Heart right ventricle (tissue), 16 donors: ENCODE measurements at regions not wholly inside any gene's neighbourhood (a gene's known extent, or its start where the extent isn't known, plus 50 kb on each side); places are given as distances from the start of the nearest gene placed in this dataset.
"Not testable (repeated sequence)": the region's sequence is repeated elsewhere in the genome, so short reads cannot be mapped to it uniquely, and the experiment has no call there.

Experiments
- ATAC-seq, 8 donors: fragments of 200-7000 bp; cut with Tn5 transposase; one replicate each; pipeline ENCODE4 v1.9.1; 2020; ENCODE audit warnings: mild to moderate bottlenecking in 8 of 8, moderate library complexity in 8 of 8, moderate number of reproducible peaks in 1 of 8
- DNase-seq, 2 donors: peaks; one replicate each; pipeline ENCODE4 v3.0.0-alpha.2; 2020
- H3K27ac ChIP-seq, 10 donors: fragments of 200-600 bp; sonication (generic) in 2 of 10; one replicate each; pipeline versions ENCODE4 v1.5.0 to v1.8.0; 2020 to 2022; ENCODE audit warnings: mild to moderate bottlenecking in 3 of 10
- H3K27me3 ChIP-seq, 7 donors: fragments of 200-600 bp; one replicate each; pipeline ENCODE4 v1.8.0; 2021 to 2022; ENCODE audit warnings: mild to moderate bottlenecking in 2 of 7
- H3K36me3 ChIP-seq, 9 donors: fragments of 200-600 bp; sonication (generic) in 1 of 9; one replicate each; pipeline versions ENCODE4 v1.5.0 to v1.8.0; 2020 to 2022; ENCODE audit warnings: mild to moderate bottlenecking in 2 of 9
- H3K4me1 ChIP-seq, 9 donors: fragments of 200-600 bp; sonication (generic) in 1 of 9; one replicate each; pipeline versions ENCODE4 v1.5.0 to v1.8.0; 2020 to 2022; ENCODE audit warnings: mild to moderate bottlenecking in 4 of 9
- H3K4me3 ChIP-seq, 10 donors: fragments of 200-600 bp; sonication (generic) in 2 of 10; one replicate each; pipeline versions ENCODE4 v1.5.0 to v1.8.0; 2020 to 2022; ENCODE audit warnings: mild to moderate bottlenecking in 7 of 10, moderate library complexity in 2 of 10
- H3K9me3 ChIP-seq, 11 donors: fragments of 200-600 bp in 10 of 11; sonication (generic) in 2 of 11; one replicate each; pipeline versions ENCODE4 v1.5.0 to v1.8.0; 2013 to 2022; ENCODE audit warnings: mild to moderate bottlenecking in 2 of 11, control low read depth in 1 of 11, moderate library complexity in 1 of 11
- CTCF ChIP-seq, 9 donors: fragments of 200-600 bp; sonication (generic) in 2 of 9; IDR thresholded peaks; one replicate each; pipeline versions ENCODE4 v1.5.0 to v1.8.0; 2021 to 2022; ENCODE audit warnings: antibody characterized with exemption in 9 of 9, mild to moderate bottlenecking in 5 of 9, moderate library complexity in 1 of 9
- WGBS, 2 donors: extraction: QIAGEN DNeasy Blood & Tissue Kit; methylation state at CpG; one replicate each; pipeline ENCODE4 v1.1.7; 2013; ENCODE audit warnings: inconsistent platforms in 1 of 2; 5-methylcytosine and 5-hydroxymethylcytosine counted together
- intact Hi-C, 10 donors: fragments of 100-400 bp; cut with DNase I; formaldehyde crosslinking; loops; one replicate each; pipeline versions ENCODE4 v1.11.1 to v1.14.2; 2022
- donor health status: Arrhythmogenic right ventricular cardiomyopathy.
- donor health status: ischemic (EF 13 %, LVEDD 7.1; RV severe dilation, severe dysfunction).
- donor health status: healthy with polysubstance abuse.
- donor health status: DM: no; HTN: yes; CAD: no.
- donor health status: DM: no; HTN: no; CAD: no.
- donor health status: ischemic (EF 25% LVEDD 6.9; RV normal size, moderate dysfunction).
- donor health status: ischemic (EF 25% LVEDD 5.7; RV mildly dilated, moderate dysfunction).
- donor health status: healthy.
- donor health status: DM: yes; HTN: yes; CAD: no.
- donor health status: Ischemic cardiomyopathy.
- donor health status: ischemic (EF 35%, LVEDD 5.7; RV mildly dilated, moderate dysfunction).
- donor health status: nonischemic (EF 11% LVEDD 7.7; RV severe dilation, severe dysfunction).
- donor health status: DM: yes; HTN: yes; CAD: no.
- donor health status: PGD.
- donor health status: ischemic (EF 29% LVEDD 5.4; RV normal size, mild dysfunction).
- donor health status: nonischemic (EF 23%, LVEDD 6.1; RV moderate dilation, normal function).

GRCh38 chr16:26500326-26500725 is 566.4 kb upstream of the C16orf82 start:
- no peak for TF ChIP-seq CTCF (IDR thresholded peaks at IDR 0.05)
- ATAC-seq (no peak), DNase-seq (no peak)
- Histone ChIP-seq H3K27ac (no peak overlapping the region), H3K4me3 (no peak overlapping the region), H3K9me3 (no peaks in the 10 kb centered on the region), H3K36me3 (no peaks in the 10 kb centered on the region), H3K27me3 (peaks cover 0 to 8% (median 0%) of the 10 kb centered on the region in 7 donors), H3K4me1 (no peaks in the 10 kb centered on the region)
- intact Hi-C loops = no loop called here
- 76 to 86% methylated on average over 6 of the region's 6 CpGs for WGBS, 2 donors

DNA sequence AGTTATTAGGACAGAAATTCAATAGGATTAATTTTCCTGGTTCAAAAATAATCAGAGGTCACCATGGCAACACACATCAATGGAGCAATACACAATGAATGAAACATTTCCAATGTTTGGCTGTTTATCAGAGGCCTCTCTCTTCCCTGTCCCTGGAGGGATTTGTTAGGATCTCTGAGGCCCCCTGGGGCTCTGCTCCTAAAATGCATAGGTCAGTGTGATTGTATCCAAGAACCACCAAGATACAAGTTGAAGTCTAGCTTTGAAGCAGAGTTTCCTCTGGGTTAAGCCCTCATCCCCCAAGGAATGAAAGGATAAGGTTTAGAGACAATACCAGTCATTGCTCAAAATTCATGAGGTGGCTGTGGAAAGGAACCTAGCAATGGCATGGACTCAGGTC is 561.2 kb upstream of the C16orf82 start:
- Histone ChIP-seq H3K27ac (no peak overlapping the region), H3K36me3 (no peaks in the 10 kb centered on the region), H3K27me3 (peaks cover 0 to 4% (median 0%) of the 10 kb centered on the region in 7 donors), H3K4me3 (no peak overlapping the region), H3K9me3 (no peaks in the 10 kb centered on the region), H3K4me1 (no peaks in the 10 kb centered on the region)
- TF ChIP-seq CTCF (IDR thresholded peaks at IDR 0.05) = no peak
- no peak for DNase-seq
- intact Hi-C loops = no loop called here
- ATAC-seq = no peak

GRCh38 chr16:26508946-26509345 is 557.8 kb upstream of the C16orf82 start:
- WGBS, 2 donors = 79 to 81% methylated on average over 4 of the region's 4 CpGs
- H3K27ac ChIP-seq, H3K36me3 ChIP-seq, H3K9me3 ChIP-seq, H3K27me3 ChIP-seq, H3K4me3 ChIP-seq, intact Hi-C loops, ATAC-seq, DNase-seq, H3K4me1 ChIP-seq: not testable (repeated sequence)

GRCh38 chr16:26510924-26511323 is 555.8 kb upstream of the C16orf82 start:
- intact Hi-C loops = no loop called here
- peaks cover 0 to 4% (median 0%) of the 10 kb centered on the region in 7 donors for H3K27me3 ChIP-seq
- H3K4me3 ChIP-seq = no peak overlapping the region
- 52 to 70% methylated on average over 1 of the region's 1 CpG for whole genome bisulfite sequencing, 2 donors
- ATAC-seq = no peak
- no peaks in the 10 kb centered on the region for H3K4me1 ChIP-seq
- no peaks in the 10 kb centered on the region for H3K9me3 ChIP-seq
- TF ChIP-seq CTCF (IDR thresholded peaks at IDR 0.05) = no peak
- no peak overlapping the region for H3K27ac ChIP-seq
- DNase-seq = no peak
- H3K36me3 ChIP-seq = no peaks in the 10 kb centered on the region

DNA sequence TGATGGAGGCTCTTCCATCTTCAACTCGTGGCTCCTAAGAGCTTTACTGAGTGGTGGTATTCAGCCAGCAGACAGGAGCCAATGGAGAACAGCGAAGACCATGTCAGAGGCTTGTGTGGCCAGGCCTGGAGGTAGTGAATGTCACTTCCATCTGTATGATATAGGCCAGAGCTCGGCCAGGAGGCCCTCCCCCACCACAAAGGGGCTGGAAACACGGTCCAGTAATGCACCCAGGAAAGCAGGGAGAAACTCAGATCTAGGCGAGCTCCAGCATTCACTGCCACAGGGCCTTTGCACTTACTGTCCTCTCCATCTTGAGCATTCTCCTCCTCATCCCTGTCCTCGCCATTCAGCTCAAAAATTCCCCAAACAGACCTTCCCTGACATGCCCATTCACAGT is 555.3 kb upstream of the C16orf82 start:
- Histone ChIP-seq H3K36me3 (no peaks in the 10 kb centered on the region), H3K4me3 (no peak overlapping the region), H3K27ac (no peak overlapping the region), H3K9me3 (no peaks in the 10 kb centered on the region), H3K4me1 (no peaks in the 10 kb centered on the region), H3K27me3 (peaks cover 0 to 4% (median 0%) of the 10 kb centered on the region in 7 donors)
- TF ChIP-seq CTCF (IDR thresholded peaks at IDR 0.05) = no peak
- intact Hi-C loops = no loop called here
- ATAC-seq = no peak
- DNase-seq = no peak
- WGBS, 2 donors = 44 to 53% methylated on average over 6 of the region's 6 CpGs
